OCI-LY3 (cell line): ENCODE measurements at regions not wholly inside any gene's neighbourhood (a gene's known extent, or its start where the extent isn't known, plus 50 kb on each side); places are given as distances from the start of the nearest gene placed in this dataset.

Source experiments
- EZH2phosphoT487 ChIP-seq: fragments of 200-600 bp; shearing (Covaris generic); IDR thresholded peaks from 2 replicates; pipeline ENCODE4 v1.6.1; 2018; ENCODE audit warnings: antibody characterized with exemption, mixed run types, low read depth
- TF ChIP-seq, protein P1 (sequence below): fragments of 200-600, 300-600 bp; sonication (generic); IDR thresholded peaks from 2 replicates; pipeline ENCODE4 v1.5.1; 2014; ENCODE audit warnings: antibody characterized with exemption, low read length, low read depth

DNA sequence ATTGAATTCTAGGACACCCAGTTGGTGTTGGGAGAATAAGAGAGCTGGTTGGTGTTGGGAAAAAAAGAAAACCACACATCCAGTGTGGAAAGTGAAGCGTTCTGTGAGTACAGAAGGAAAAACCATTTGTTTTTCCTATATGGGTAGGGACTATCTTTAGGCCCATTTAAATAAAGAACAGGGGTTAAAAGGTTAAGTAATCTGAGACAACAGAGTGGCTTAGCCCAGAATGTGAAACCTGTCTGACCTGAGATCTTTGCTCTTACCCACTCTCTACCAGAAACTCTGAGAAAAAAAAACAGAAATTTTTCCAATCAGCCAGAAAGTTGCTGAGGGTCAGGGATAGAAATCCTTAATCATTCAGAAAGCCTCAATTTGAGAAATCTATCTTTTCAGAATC is 59.8 kb upstream of the LRRC55 start:
- TF ChIP-seq, protein P1, sequence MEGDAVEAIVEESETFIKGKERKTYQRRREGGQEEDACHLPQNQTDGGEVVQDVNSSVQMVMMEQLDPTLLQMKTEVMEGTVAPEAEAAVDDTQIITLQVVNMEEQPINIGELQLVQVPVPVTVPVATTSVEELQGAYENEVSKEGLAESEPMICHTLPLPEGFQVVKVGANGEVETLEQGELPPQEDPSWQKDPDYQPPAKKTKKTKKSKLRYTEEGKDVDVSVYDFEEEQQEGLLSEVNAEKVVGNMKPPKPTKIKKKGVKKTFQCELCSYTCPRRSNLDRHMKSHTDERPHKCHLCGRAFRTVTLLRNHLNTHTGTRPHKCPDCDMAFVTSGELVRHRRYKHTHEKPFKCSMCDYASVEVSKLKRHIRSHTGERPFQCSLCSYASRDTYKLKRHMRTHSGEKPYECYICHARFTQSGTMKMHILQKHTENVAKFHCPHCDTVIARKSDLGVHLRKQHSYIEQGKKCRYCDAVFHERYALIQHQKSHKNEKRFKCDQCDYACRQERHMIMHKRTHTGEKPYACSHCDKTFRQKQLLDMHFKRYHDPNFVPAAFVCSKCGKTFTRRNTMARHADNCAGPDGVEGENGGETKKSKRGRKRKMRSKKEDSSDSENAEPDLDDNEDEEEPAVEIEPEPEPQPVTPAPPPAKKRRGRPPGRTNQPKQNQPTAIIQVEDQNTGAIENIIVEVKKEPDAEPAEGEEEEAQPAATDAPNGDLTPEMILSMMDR = no peak
- TF ChIP-seq EZH2phosphoT487 = no peak
